SH-SY5Y (cell line): ENCODE measurements at regions not wholly inside any gene's neighbourhood (a gene's known extent, or its start where the extent isn't known, plus 50 kb on each side); places are given as distances from the start of the nearest gene placed in this dataset.

Experiments used
- GATA2 ChIP-seq: IDR thresholded peaks from 2 replicates; pipeline ENCODE4 v1.6.1; 2011; ENCODE audit warnings: mild to moderate bottlenecking, low read depth, low read length
- GATA3 ChIP-seq: IDR thresholded peaks from 2 replicates; pipeline ENCODE4 v1.6.1; 2011; ENCODE audit warnings: low read depth, mild to moderate bottlenecking, low read length, moderate library complexity

GRCh38 chr4:184575306-184575705 lies 73.9 kb downstream of the CASP3 start:
- TF ChIP-seq GATA3 = no peak
- TF ChIP-seq GATA2 = no peak
